ENCODE measurements at regions not wholly inside any gene's neighbourhood (a gene's known extent, or its start where the extent isn't known, plus 50 kb on each side); places are given as distances from the start of the nearest gene placed in this dataset.

- H2BK120ac ChIP-seq (replicated peaks; ENCODE audit: low read depth, low read length): no peak overlapping the region
- no peaks in the 10 kb centered on the region for H3K9me3 ChIP-seq (ENCODE audit: insufficient read depth in 2 of 2, low read depth in 1 of 2, low read length in 1 of 2)
- H2BK5ac ChIP-seq (ENCODE audit: low read depth, low read length): no peak overlapping the region
- no peak overlapping the region for H2AFZ ChIP-seq (ENCODE audit: low read length)
- H4K8ac ChIP-seq (ENCODE audit: extremely low read depth, insufficient read depth, low read length): no peak overlapping the region
- H4K91ac ChIP-seq (replicated peaks; ENCODE audit: insufficient read length, low read length): no peak overlapping the region
- no peak overlapping the region for H3K4ac ChIP-seq (replicated peaks; ENCODE audit: insufficient read length, low read depth, low read length)
- peaks cover 0 to 10% (median 3%) of the 10 kb centered on the region in 4 experiments; a peak in 4 of 7 replicates for H3K27me3 ChIP-seq (replicated peaks in 1 of 4; ENCODE audit: control insufficient read depth in 3 of 4, extremely low read depth in 1 of 4, insufficient read depth in 3 of 4, low read length in 3 of 4)
- H3K79me2 ChIP-seq (ENCODE audit: control insufficient read depth in 1 of 2, insufficient read depth in 2 of 2, low read length in 2 of 2): no peaks in the 10 kb centered on the region
- no peak overlapping the region for H3K18ac ChIP-seq (ENCODE audit: extremely low read depth, low read length)
- POLR2A ChIA-PET (ENCODE audit: partially characterized antibody): no interaction called here
- no peak for FAIRE-seq
- H3K4me1 ChIP-seq (replicated peaks in 1 of 4; ENCODE audit: control insufficient read depth in 3 of 4, insufficient read depth in 4 of 4, low read length in 3 of 4): peaks cover 5 to 38% (median 17%) of the 10 kb centered on the region in 4 experiments
- no peaks in the 10 kb centered on the region for H4K20me1 ChIP-seq (replicated peaks in 1 of 2; ENCODE audit: control insufficient read depth in 1 of 2, insufficient read depth in 2 of 2, low read length in 2 of 2)
- no peak overlapping the region for H3K23ac ChIP-seq (ENCODE audit: insufficient read length)
- TF ChIP-seq KDM4A (IDR thresholded peaks at IDR 0.05; ENCODE audit: low read depth, low read length, severe bottlenecking) (no peak), ATF2 (IDR thresholded peaks at IDR 0.05; ENCODE audit: low read length) (no peak), CBX5 (IDR thresholded peaks at IDR 0.05; ENCODE audit: low read depth, low read length) (no peak), BCL11A (IDR thresholded peaks at IDR 0.05; ENCODE audit: low read depth in 2 of 2, low read length in 2 of 2) (no peak), TAF7 (optimal IDR thresholded peaks at IDR 0.05; ENCODE audit: borderline replicate concordance, low read depth, low read length) (no peak), RFX5 (IDR thresholded peaks at IDR 0.05; ENCODE audit: borderline replicate concordance, low read depth, low read length) (no peak), RBBP5 (IDR thresholded peaks at IDR 0.05; ENCODE audit: borderline replicate concordance, low read depth, low read length) (no peak), SP1 (IDR thresholded peaks at IDR 0.05; ENCODE audit: low read depth, low read length) (no peak), CTBP2 (IDR thresholded peaks at IDR 0.05; ENCODE audit: borderline replicate concordance, insufficient read depth, insufficient read length, low read length) (no peak), CBX8 (IDR thresholded peaks at IDR 0.05; ENCODE audit: borderline replicate concordance, low read depth, low read length) (no peak), KDM5A (IDR thresholded peaks at IDR 0.05; ENCODE audit: low read length) (no peak), EZH2 (IDR thresholded peaks at IDR 0.05; ENCODE audit: low read depth, low read length, severe bottlenecking) (no peak)
- no peak overlapping the region for H3K27ac ChIP-seq (ENCODE audit: low read depth, low read length)
- H3K36me3 ChIP-seq (ENCODE audit: control insufficient read depth in 2 of 4, insufficient read depth in 4 of 4, low read length in 3 of 4): no peaks in the 10 kb centered on the region
- no peak overlapping the region for H3K4me2 ChIP-seq (ENCODE audit: insufficient read depth in 1 of 2, low read depth in 2 of 2, low read length in 2 of 2)
- H2BK15ac ChIP-seq (ENCODE audit: low read length): no peak overlapping the region
- WGBS, 2 experiments (ENCODE audit: extremely low coverage in 1 of 2, insufficient coverage in 1 of 2, insufficient read length in 1 of 2, insufficient replicate concordance in 2 of 2, low coverage in 1 of 2, low lambda C conversion rate in 2 of 2, missing lambda C conversion rate in 1 of 2): 95% methylated on average over 3 of the region's 3 CpGs; no CpG with 5 or more reads in 1 of the 2 experiments
- H3K23me2 ChIP-seq (ENCODE audit: low read depth, low read length): peaks cover 4% of the 10 kb centered on the region; the same call in 1 of the 2 replicates
- no peak overlapping the region for H3K56ac ChIP-seq (replicated peaks; ENCODE audit: insufficient read length, low read depth, low read length)
- CTCF ChIA-PET (ENCODE audit: partially characterized antibody): interaction anchor here (0.9 to 1.7 kb wide), 4 partner anchors 9 to 387 kb away, joined by 3 to 4 read pairs (median 3); no protein-coding TSS in a partner anchor
- H4K5ac ChIP-seq (ENCODE audit: insufficient read length, low read depth, low read length): no peak overlapping the region
- no peak overlapping the region for H3K9ac ChIP-seq (replicated peaks in 1 of 4; ENCODE audit: extremely low read depth in 1 of 4, low read depth in 3 of 4, low read length in 3 of 4)
- no peak overlapping the region for H2BK12ac ChIP-seq (ENCODE audit: low read depth, low read length)
- no peak for DNase-seq (ENCODE audit: low read depth in 1 of 2, low spot score in 2 of 2)
- H2AK5ac ChIP-seq (ENCODE audit: low read depth, low read length): no peak overlapping the region
- H3K14ac ChIP-seq (ENCODE audit: insufficient read length): no peak overlapping the region
- no peak overlapping the region for H2BK20ac ChIP-seq (ENCODE audit: low read length)
- H3K4me3 ChIP-seq (ENCODE audit: extremely low read depth in 1 of 4, insufficient read depth in 2 of 4, low read depth in 3 of 4, low read length in 4 of 4): no peak overlapping the region
- peaks cover 3% of the 10 kb centered on the region; the same call in 1 of the 2 replicates for H3K79me1 ChIP-seq (ENCODE audit: low read depth, low read length)
These were observed 299.8 kb downstream of the MIAT start for GRCh38 chr22:26957176-26957575.

Data from H1 (cell line).